Esophagus muscularis mucosa (tissue), 4 donors: ENCODE measurements at regions not wholly inside any gene's neighbourhood (a gene's known extent, or its start where the extent isn't known, plus 50 kb on each side); places are given as distances from the start of the nearest gene placed in this dataset.

Source experiments
- EP300 ChIP-seq: sonication (generic); formaldehyde crosslinking; IDR thresholded peaks from one replicate; pipeline ENCODE4 v1.6.1; 2017; ENCODE audit warnings: antibody characterized with exemption
- POLR2AphosphoS5 ChIP-seq, 2 donors: sonication (generic); formaldehyde crosslinking; IDR thresholded peaks; one replicate each; pipeline ENCODE4 v1.6.1; 2017; ENCODE audit warnings: antibody characterized with exemption in 2 of 2
- TF ChIP-seq, protein P1 (sequence below), 3 experiments: fragments of 200-600 bp in 2 of 3; fragments of 450-650 bp in 1 of 3; sonication (generic) in 2 of 3; IDR thresholded peaks; one replicate each; pipeline ENCODE4 v1.5.1; 2017 to 2019; ENCODE audit warnings: antibody characterized with exemption in 3 of 3, mild to moderate bottlenecking in 2 of 3, moderate library complexity in 1 of 3

- TF ChIP-seq, protein P1, sequence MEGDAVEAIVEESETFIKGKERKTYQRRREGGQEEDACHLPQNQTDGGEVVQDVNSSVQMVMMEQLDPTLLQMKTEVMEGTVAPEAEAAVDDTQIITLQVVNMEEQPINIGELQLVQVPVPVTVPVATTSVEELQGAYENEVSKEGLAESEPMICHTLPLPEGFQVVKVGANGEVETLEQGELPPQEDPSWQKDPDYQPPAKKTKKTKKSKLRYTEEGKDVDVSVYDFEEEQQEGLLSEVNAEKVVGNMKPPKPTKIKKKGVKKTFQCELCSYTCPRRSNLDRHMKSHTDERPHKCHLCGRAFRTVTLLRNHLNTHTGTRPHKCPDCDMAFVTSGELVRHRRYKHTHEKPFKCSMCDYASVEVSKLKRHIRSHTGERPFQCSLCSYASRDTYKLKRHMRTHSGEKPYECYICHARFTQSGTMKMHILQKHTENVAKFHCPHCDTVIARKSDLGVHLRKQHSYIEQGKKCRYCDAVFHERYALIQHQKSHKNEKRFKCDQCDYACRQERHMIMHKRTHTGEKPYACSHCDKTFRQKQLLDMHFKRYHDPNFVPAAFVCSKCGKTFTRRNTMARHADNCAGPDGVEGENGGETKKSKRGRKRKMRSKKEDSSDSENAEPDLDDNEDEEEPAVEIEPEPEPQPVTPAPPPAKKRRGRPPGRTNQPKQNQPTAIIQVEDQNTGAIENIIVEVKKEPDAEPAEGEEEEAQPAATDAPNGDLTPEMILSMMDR (IDR thresholded peaks at IDR 0.05) = no peak
- TF ChIP-seq EP300 = no peak
- TF ChIP-seq POLR2AphosphoS5 (IDR thresholded peaks at IDR 0.05) = peak in 1 of 2 donors; percentile 8
Observed at GRCh38 chr15:47517737-47518136, 199.6 kb upstream of the SEMA6D start.
